WTC11 (cell line): ENCODE measurements at regions not wholly inside any gene's neighbourhood (a gene's known extent, or its start where the extent isn't known, plus 50 kb on each side); places are given as distances from the start of the nearest gene placed in this dataset.

ENCODE experiments used
- ATAC-seq: fragments of 200-7000 bp; cut with Tn5 transposase; 2 replicates; pipeline ENCODE4 v1.10.0; 2021; ENCODE audit warnings: mild to moderate bottlenecking, moderate library complexity
- CTCF ChIA-PET: fragments of 300-600 bp; sonication (Branson Sonifier 250); formaldehyde crosslinking; loops from one replicate; lab custom pipeline; 2021; ENCODE audit warnings: antibody characterized with exemption; lab: Charles Lee
- POLR2A ChIA-PET: fragments of 350-600 bp; sonication (Branson Sonifier 250); formaldehyde crosslinking; loops from one replicate; lab custom pipeline; 2021; ENCODE audit warnings: antibody characterized with exemption; lab: Charles Lee
- DNase-seq: peaks from one replicate; pipeline ENCODE4 v3.0.0; 2021; ENCODE audit warnings: low spot score
- H3K27ac Mint-ChIP-seq: 2 replicates; pipeline ENCODE4 v1.8.0; 2021; ENCODE audit warnings: mixed read lengths
- H3K27me3 Mint-ChIP-seq: 2 replicates; pipeline ENCODE4 v1.8.0; 2021; ENCODE audit warnings: low read depth, mild to moderate bottlenecking, moderate library complexity, mixed read lengths
- H3K36me3 Mint-ChIP-seq: 2 replicates; pipeline ENCODE4 v1.8.0; 2021; ENCODE audit warnings: mixed read lengths
- H3K4me1 Mint-ChIP-seq: 2 replicates; pipeline ENCODE4 v1.8.0; 2022; ENCODE audit warnings: mixed read lengths
- H3K4me3 Mint-ChIP-seq: 2 replicates; pipeline ENCODE4 v1.8.0; 2021; ENCODE audit warnings: mild to moderate bottlenecking, moderate library complexity, mixed read lengths
- H3K9me3 Mint-ChIP-seq: 2 replicates; pipeline ENCODE4 v1.8.0; 2021; ENCODE audit warnings: mixed read lengths
- ATF1 ChIP-seq: sonication (generic); formaldehyde crosslinking; IDR thresholded peaks from 2 replicates; pipeline ENCODE4 v1.8.1; 2023; ENCODE audit warnings: mild to moderate bottlenecking, moderate library complexity, missing genetic modification reagents
- ATF3 ChIP-seq: sonication (generic); formaldehyde crosslinking; conservative IDR thresholded peaks from 2 replicates; pipeline ENCODE4 v1.8.1; 2022; ENCODE audit warnings: mild to moderate bottlenecking, missing genetic modification reagents
- FOXK1 ChIP-seq: sonication (generic); formaldehyde crosslinking; IDR thresholded peaks from 2 replicates; pipeline ENCODE4 v1.8.0; 2022; ENCODE audit warnings: mild to moderate bottlenecking, moderate library complexity, missing genetic modification reagents
- FOXP4 ChIP-seq: sonication (generic); formaldehyde crosslinking; IDR thresholded peaks from 2 replicates; pipeline ENCODE4 v1.8.0; 2022; ENCODE audit warnings: mild to moderate bottlenecking, missing genetic modification reagents
- GABPB1 ChIP-seq: sonication (generic); formaldehyde crosslinking; IDR thresholded peaks from 2 replicates; pipeline ENCODE4 v1.8.1; 2023; ENCODE audit warnings: mild to moderate bottlenecking, missing genetic modification reagents
- GTF2I ChIP-seq: fragments of 250-450 bp; sonication (Bioruptor Pico); conservative IDR thresholded peaks from 2 replicates; pipeline ENCODE4 v1.4.0; 2021; ENCODE audit warnings: mild to moderate bottlenecking
- IRF1 ChIP-seq: sonication (generic); formaldehyde crosslinking; IDR thresholded peaks from 2 replicates; pipeline ENCODE4 v1.8.0; 2023; ENCODE audit warnings: missing genetic modification reagents
- IRF2 ChIP-seq: sonication (generic); formaldehyde crosslinking; IDR thresholded peaks from 2 replicates; pipeline ENCODE4 v1.8.0; 2022; ENCODE audit warnings: low read depth, missing genetic modification reagents, borderline replicate concordance
- MXD4 ChIP-seq: fragments of 250-450 bp; sonication (Bioruptor Pico); IDR thresholded peaks from 2 replicates; pipeline ENCODE4 v1.8.0; 2021; ENCODE audit warnings: mild to moderate bottlenecking, moderate library complexity, borderline replicate concordance
- MYBL2 ChIP-seq: sonication (generic); formaldehyde crosslinking; IDR thresholded peaks from 2 replicates; pipeline ENCODE4 v1.8.1; 2023; ENCODE audit warnings: mild to moderate bottlenecking, moderate library complexity, missing genetic modification reagents
- NFE2L1 ChIP-seq: sonication (generic); formaldehyde crosslinking; IDR thresholded peaks from 2 replicates; pipeline ENCODE4 v1.8.1; 2023; ENCODE audit warnings: missing genetic modification reagents
- NR2C2 ChIP-seq: sonication (generic); formaldehyde crosslinking; IDR thresholded peaks from 2 replicates; pipeline ENCODE4 v1.8.0; 2022; ENCODE audit warnings: mild to moderate bottlenecking, missing genetic modification reagents
- SMAD3 ChIP-seq: sonication (generic); formaldehyde crosslinking; IDR thresholded peaks from 2 replicates; pipeline ENCODE4 v1.8.0; 2022; ENCODE audit warnings: missing genetic modification reagents, mild to moderate bottlenecking, borderline replicate concordance
- SMAD4 ChIP-seq: sonication (generic); formaldehyde crosslinking; IDR thresholded peaks from 2 replicates; pipeline ENCODE4 v1.8.0; 2022; ENCODE audit warnings: mild to moderate bottlenecking, missing genetic modification reagents
- SP1 ChIP-seq: sonication (generic); formaldehyde crosslinking; conservative IDR thresholded peaks from 2 replicates; pipeline ENCODE4 v1.8.1; 2022; ENCODE audit warnings: missing genetic modification reagents
- USF1 ChIP-seq: sonication (generic); formaldehyde crosslinking; IDR thresholded peaks from 2 replicates; pipeline ENCODE4 v1.8.0; 2022; ENCODE audit warnings: mild to moderate bottlenecking, missing genetic modification reagents
- ZNF121 ChIP-seq: sonication (generic); formaldehyde crosslinking; IDR thresholded peaks from 2 replicates; pipeline ENCODE4 v1.8.0; 2023; ENCODE audit warnings: missing genetic modification reagents
- ZNF138 ChIP-seq: sonication (generic); formaldehyde crosslinking; conservative IDR thresholded peaks from 2 replicates; pipeline ENCODE4 v1.8.1; 2022; ENCODE audit warnings: mild to moderate bottlenecking, moderate library complexity, missing genetic modification reagents
- ZNF219 ChIP-seq: sonication (generic); formaldehyde crosslinking; IDR thresholded peaks from 2 replicates; pipeline ENCODE4 v1.8.0; 2023; ENCODE audit warnings: missing genetic modification reagents, mild to moderate bottlenecking, borderline replicate concordance
- ZNF263 ChIP-seq: sonication (generic); formaldehyde crosslinking; IDR thresholded peaks from 2 replicates; pipeline ENCODE4 v1.8.1; 2022; ENCODE audit warnings: low read depth, mild to moderate bottlenecking, moderate library complexity, missing genetic modification reagents
- ZNF512 ChIP-seq: sonication (generic); formaldehyde crosslinking; IDR thresholded peaks from 2 replicates; pipeline ENCODE4 v1.8.1; 2022; ENCODE audit warnings: missing genetic modification reagents, borderline replicate concordance
- ZNF671 ChIP-seq: fragments of 250-450 bp; sonication (Bioruptor Pico); IDR thresholded peaks from 2 replicates; pipeline ENCODE4 v1.8.0; 2021; ENCODE audit warnings: mild to moderate bottlenecking

DNA sequence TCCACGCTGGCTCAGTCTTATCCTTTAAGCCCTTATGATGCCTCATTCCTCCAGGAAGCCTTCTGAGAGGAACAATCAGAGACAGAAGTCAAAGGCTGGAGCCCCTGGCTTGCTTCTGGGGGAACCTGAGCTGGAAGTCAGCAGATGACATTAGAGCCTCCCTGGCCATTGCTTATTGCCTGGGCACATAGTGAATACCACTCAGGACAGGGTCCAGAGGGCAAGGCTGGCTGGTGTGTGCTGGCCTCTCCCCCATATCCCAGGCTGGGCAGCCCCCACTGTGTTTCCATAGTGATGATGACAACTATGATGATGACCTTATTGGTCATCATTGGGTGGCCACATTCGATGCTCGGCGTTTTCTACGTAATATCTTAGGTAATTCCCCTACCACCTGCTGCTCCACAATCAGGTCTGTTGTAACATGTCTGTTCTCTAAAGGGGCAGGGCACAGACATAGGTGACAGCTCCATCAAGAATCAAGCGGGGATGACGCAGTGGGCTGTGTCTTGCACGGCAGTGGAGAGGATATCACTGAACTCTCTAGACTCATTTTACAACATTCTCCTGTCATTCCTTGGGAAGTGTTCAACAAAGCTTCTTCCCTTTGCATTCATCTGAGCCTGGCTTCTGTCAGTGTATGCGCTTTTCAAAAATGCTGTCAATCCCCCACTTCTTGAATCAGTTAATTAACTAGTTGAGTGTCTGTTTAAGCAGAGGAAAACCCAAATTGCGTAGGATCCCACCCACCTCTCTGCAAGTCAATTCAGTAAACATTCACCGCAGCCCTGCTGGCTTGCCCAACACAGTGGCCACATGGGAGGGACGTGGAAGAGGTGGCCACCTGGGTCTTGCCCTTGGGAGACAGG is 89.4 kb upstream of the TSHZ3 start:
- TF ChIP-seq ZNF263 (CRISPR knock-in tag) (no peak), SMAD3 (no peak), GABPB1 (CRISPR knock-in tag) (no peak), SMAD4 (CRISPR knock-in tag) (no peak), ATF1 (CRISPR knock-in tag) (no peak), ZNF121 (CRISPR knock-in tag) (no peak)
- Mint-ChIP-seq H3K36me3 (peaks cover 25% of the 10 kb centered on the region), H3K27me3 (no peaks in the 10 kb centered on the region; the same call in 1 of the 2 replicates), H3K4me1 (peaks cover 7% of the 10 kb centered on the region; the same call in 1 of the 2 replicates), H3K27ac (no peak overlapping the region), H3K9me3 (peaks cover 45% of the 10 kb centered on the region), H3K4me3 (no peak overlapping the region)
- ATAC-seq (no peak), DNase-seq (no peak)
- CTCF ChIA-PET: interaction anchor here (1.5 kb wide), 1 partner anchor 110 kb away, joined by 4 read pairs; no protein-coding TSS in a partner anchor
- POLR2A ChIA-PET: no interaction called here

DNA sequence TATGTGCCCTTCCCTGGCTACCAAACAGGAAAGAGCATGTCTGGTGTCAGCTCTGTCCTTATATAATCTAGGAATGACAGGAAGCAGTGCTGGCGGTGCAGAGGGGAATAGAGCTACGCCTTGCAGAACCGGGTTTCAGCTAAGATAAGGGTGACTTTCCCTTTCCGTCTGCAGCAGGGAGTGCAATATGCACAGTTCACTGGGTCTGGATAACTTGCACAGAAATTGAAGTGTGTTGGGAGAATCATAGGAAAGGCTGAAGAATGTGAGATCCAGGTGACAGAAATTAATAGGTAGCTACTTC is 90.0 kb upstream of the TSHZ3 start:
- DNase-seq (no peak), ATAC-seq (no peak)
- Mint-ChIP-seq H3K27me3 (no peaks in the 10 kb centered on the region; the same call in 1 of the 2 replicates), H3K9me3 (peaks cover 43% of the 10 kb centered on the region), H3K4me3 (no peak overlapping the region)
- CTCF ChIA-PET: interaction anchor here (1.5 kb wide), 1 partner anchor 110 kb away, joined by 4 read pairs; no protein-coding TSS in a partner anchor
- TF ChIP-seq GTF2I (no peak), NFE2L1 (no peak), ZNF219 (CRISPR knock-in tag) (no peak), ZNF671 (no peak), USF1 (CRISPR knock-in tag) (no peak), SMAD4 (CRISPR knock-in tag) (no peak), IRF2 (CRISPR knock-in tag) (no peak), NR2C2 (CRISPR knock-in tag) (no peak), IRF1 (CRISPR knock-in tag) (no peak), SP1 (CRISPR knock-in tag) (no peak)
- TF ChIP-seq, all 79 proteins: peak for 0
- POLR2A ChIA-PET: interaction anchor here (0.5 kb wide), 1 partner anchor 918 kb away, joined by 4 read pairs; no protein-coding TSS in a partner anchor
- no peak overlapping the region for H3K27ac Mint-ChIP-seq
- H3K4me1 Mint-ChIP-seq: peaks cover 7% of the 10 kb centered on the region; the same call in 1 of the 2 replicates
- H3K36me3 Mint-ChIP-seq: peaks cover 22% of the 10 kb centered on the region

- no peak for ATAC-seq
- Mint-ChIP-seq H3K4me3 (no peak overlapping the region), H3K27ac (no peak overlapping the region), H3K36me3 (peaks cover 17% of the 10 kb centered on the region), H3K9me3 (peaks cover 33% of the 10 kb centered on the region), H3K27me3 (no peaks in the 10 kb centered on the region), H3K4me1 (0 out of 2 replicates have a peak, but pooled peaks cover 3% of the 10 kb centered on the region)
- no peak for DNase-seq
- no peak for TF ChIP-seq ZNF671
- ChIA-PET CTCF (no interaction called here), POLR2A (no interaction called here)
Observed at GRCh38 chr19:31444931-31445330, 95.7 kb upstream of the TSHZ3 start.

GRCh38 chr19:31445406-31445805 is 96.2 kb upstream of the TSHZ3 start:
- H3K9me3 Mint-ChIP-seq: peaks cover 30% of the 10 kb centered on the region
- no peaks in the 10 kb centered on the region; the same call in 1 of the 2 replicates for H3K27me3 Mint-ChIP-seq
- no peak overlapping the region for H3K4me3 Mint-ChIP-seq
- DNase-seq: no peak
- H3K4me1 Mint-ChIP-seq: 0 out of 2 replicates have a peak, but pooled peaks cover 3% of the 10 kb centered on the region
- H3K27ac Mint-ChIP-seq: no peak overlapping the region
- ATAC-seq: no peak
- POLR2A ChIA-PET: no interaction called here
- CTCF ChIA-PET: no interaction called here
- H3K36me3 Mint-ChIP-seq: peaks cover 17% of the 10 kb centered on the region
- TF ChIP-seq MXD4 (CRISPR knock-in tag) (no peak), USF1 (CRISPR knock-in tag) (no peak), FOXP4 (no peak), ZNF138 (CRISPR knock-in tag) (no peak), ATF3 (no peak), FOXK1 (CRISPR knock-in tag) (no peak), ZNF512 (CRISPR knock-in tag) (no peak), MYBL2 (CRISPR knock-in tag) (no peak)
